Transverse colon (tissue), 4 donors: ENCODE measurements at regions not wholly inside any gene's neighbourhood (a gene's known extent, or its start where the extent isn't known, plus 50 kb on each side); places are given as distances from the start of the nearest gene placed in this dataset.

Experiments
- DNase-seq: peaks from one replicate; pipeline ENCODE4 v3.0.0-alpha.2; 2019
- H3K27ac ChIP-seq, 4 donors: fragments of 200-600 bp; sonication (generic); 2 replicates each; pipeline ENCODE4 v1.5.1; 2016 to 2018; ENCODE audit warnings: inconsistent platforms in 4 of 4
- H3K27me3 ChIP-seq: fragments of 200-600 bp; sonication (generic); 2 replicates; pipeline ENCODE4 v1.5.1; 2017; ENCODE audit warnings: inconsistent platforms
- H3K36me3 ChIP-seq, 4 donors: fragments of 200-600 bp; sonication (generic); 2 replicates each; pipeline ENCODE4 v1.5.1; 2017 to 2019; ENCODE audit warnings: inconsistent platforms in 4 of 4
- H3K4me1 ChIP-seq, 4 donors: fragments of 200-600 bp; sonication (generic); 2 replicates each; pipeline ENCODE4 v1.5.1; 2017 to 2020; ENCODE audit warnings: inconsistent platforms in 4 of 4
- H3K4me3 ChIP-seq, 4 donors: fragments of 200-600 bp; sonication (generic); 1 replicate in 1 of 4; 2 replicates in 3 of 4; pipeline versions ENCODE4 v1.5.1 to v1.6.1; 2017 to 2019; ENCODE audit warnings: inconsistent platforms in 4 of 4
- H3K9me3 ChIP-seq, 2 donors: fragments of 200-600 bp; sonication (generic); 2 replicates each; pipeline ENCODE4 v1.5.1; 2017 to 2019; ENCODE audit warnings: inconsistent platforms in 2 of 2
- CTCF ChIP-seq, 5 experiments: fragments of 200-600 bp in 3 of 5; fragments of 450-650 bp in 2 of 5; sonication (generic) in 3 of 5; IDR thresholded peaks; 1 replicate in 2 of 5; 2 replicates in 3 of 5; pipeline ENCODE4 v1.5.1; 2016 to 2017; ENCODE audit warnings: antibody characterized with exemption in 5 of 5, inconsistent platforms in 3 of 5, mild to moderate bottlenecking in 2 of 5, moderate library complexity in 1 of 5
- EP300 ChIP-seq: sonication (generic); formaldehyde crosslinking; IDR thresholded peaks from one replicate; pipeline ENCODE4 v1.6.1; 2017; ENCODE audit warnings: antibody characterized with exemption, low read depth
- POLR2A ChIP-seq: fragments of 450-650 bp; IDR thresholded peaks from one replicate; pipeline ENCODE4 v1.6.1; 2016; ENCODE audit warnings: antibody characterized with exemption, mild to moderate bottlenecking, moderate library complexity
- POLR2AphosphoS5 ChIP-seq, 3 donors: sonication (generic); formaldehyde crosslinking; IDR thresholded peaks; one replicate each; pipeline ENCODE4 v1.6.1; 2016; ENCODE audit warnings: antibody characterized with exemption in 3 of 3
- WGBS, 2 donors: methylation state at CpG; one replicate each; pipeline ENCODE4 v1.1.5; 2018; ENCODE audit warnings: low coverage in 1 of 2; 5-methylcytosine and 5-hydroxymethylcytosine counted together
- in situ Hi-C, 4 donors: fragments of 200-750 bp; cut with MboI; loops; one replicate each; pipeline versions ENCODE4 v1.15.0 to v1.15.1; 2017; ENCODE audit warnings: low sequenced_read_pairs in 3 of 4, low pct_ligation_motif_present in 1 of 4, low pct_unique_long_range_greater_than_20kb in 1 of 4
- intact Hi-C: fragments of 100-400 bp; cut with DNase I; formaldehyde crosslinking; loops from one replicate; pipeline ENCODE4 v1.15.1; 2023; ENCODE audit warnings: low total_unique reads

GRCh38 chr18:2402084-2402483 lies 169.2 kb downstream of the METTL4 start:
- no peak for DNase-seq
- no peaks in the 10 kb centered on the region for H3K27me3 ChIP-seq
- H3K36me3 ChIP-seq: no peaks in the 10 kb centered on the region
- no peaks in the 10 kb centered on the region for H3K4me1 ChIP-seq
- in situ Hi-C loops: no loop called here
- no peak overlapping the region for H3K4me3 ChIP-seq
- intact Hi-C loops: no loop called here
- no peak overlapping the region for H3K27ac ChIP-seq
- TF ChIP-seq POLR2AphosphoS5 (IDR thresholded peaks at IDR 0.05): no peak
- no peak for TF ChIP-seq POLR2A
- TF ChIP-seq CTCF (IDR thresholded peaks at IDR 0.05): no peak
- WGBS, 2 donors: 88% methylated on average over 1 of the region's 1 CpG
- no peaks in the 10 kb centered on the region for H3K9me3 ChIP-seq

- TF ChIP-seq POLR2AphosphoS5 (IDR thresholded peaks at IDR 0.05): no peak
- TF ChIP-seq CTCF (IDR thresholded peaks at IDR 0.05): no peak
- no peak for TF ChIP-seq EP300
- no peak for DNase-seq
- no peaks in the 10 kb centered on the region for H3K9me3 ChIP-seq
- WGBS, 2 donors: 48 to 60% methylated on average over 1 to 2 of the region's 2 CpGs
- no peaks in the 10 kb centered on the region for H3K4me1 ChIP-seq
- in situ Hi-C loops: no loop called here
- no peaks in the 10 kb centered on the region for H3K27me3 ChIP-seq
- no peak overlapping the region for H3K27ac ChIP-seq
- no peak overlapping the region for H3K4me3 ChIP-seq
- intact Hi-C loops: no loop called here
- no peaks in the 10 kb centered on the region for H3K36me3 ChIP-seq
Measured at GRCh38 chr18:2406544-2406943, 164.8 kb downstream of the METTL4 start.

GRCh38 chr18:2407961-2408360 lies 163.3 kb downstream of the METTL4 start:
- no peak for DNase-seq
- no peaks in the 10 kb centered on the region for H3K27me3 ChIP-seq
- H3K36me3 ChIP-seq: no peaks in the 10 kb centered on the region
- in situ Hi-C loops: no loop called here
- no peaks in the 10 kb centered on the region for H3K4me1 ChIP-seq
- H3K4me3 ChIP-seq: no peak overlapping the region
- intact Hi-C loops: no loop called here
- 75 to 78% methylated on average over 1 of the region's 1 CpG for WGBS, 2 donors
- no peak overlapping the region for H3K27ac ChIP-seq
- H3K9me3 ChIP-seq: no peaks in the 10 kb centered on the region
- TF ChIP-seq CTCF (IDR thresholded peaks at IDR 0.05) (no peak), EP300 (no peak), POLR2AphosphoS5 (IDR thresholded peaks at IDR 0.05) (no peak), POLR2A (no peak)

DNA sequence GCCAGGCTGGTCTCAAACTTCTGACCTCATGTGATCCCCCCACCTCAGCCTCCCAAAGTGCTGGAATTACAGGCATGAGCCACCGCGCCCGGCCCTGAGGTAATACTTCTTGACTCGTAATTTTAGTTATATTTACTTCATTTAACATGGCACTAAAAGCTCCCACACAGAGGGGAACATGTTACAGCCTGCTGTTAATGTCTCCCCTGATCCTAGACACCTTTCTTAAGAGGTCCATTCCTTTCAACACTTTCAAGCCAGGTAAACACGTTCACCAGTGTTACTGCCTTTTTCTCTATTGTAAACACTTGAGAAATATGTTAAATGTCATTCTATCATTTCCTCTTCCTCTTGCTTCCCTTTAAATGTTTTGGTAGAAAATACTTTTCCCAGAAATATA lies 161.4 kb downstream of the METTL4 start:
- Histone ChIP-seq H3K4me1 (no peaks in the 10 kb centered on the region), H3K9me3 (no peaks in the 10 kb centered on the region), H3K27me3 (no peaks in the 10 kb centered on the region), H3K36me3 (no peaks in the 10 kb centered on the region), H3K27ac (no peak overlapping the region), H3K4me3 (no peak overlapping the region)
- in situ Hi-C loops: no loop called here
- 22 to 57% methylated on average over 1 to 5 of the region's 5 CpGs for WGBS, 2 donors
- intact Hi-C loops: no loop called here
- no peak for TF ChIP-seq CTCF (IDR thresholded peaks at IDR 0.05)
- DNase-seq: no peak
